ENCODE measurements at regions not wholly inside any gene's neighbourhood (a gene's known extent, or its start where the extent isn't known, plus 50 kb on each side); places are given as distances from the start of the nearest gene placed in this dataset.

- TF ChIP-seq KLF16 (tag by site-specific recombination; IDR thresholded peaks at IDR 0.05) (no peak), TCF7L2 (IDR thresholded peaks at IDR 0.05; ENCODE audit: borderline replicate concordance, low read depth, low read length) (no peak), ELK4 (IDR thresholded peaks at IDR 0.05; ENCODE audit: borderline replicate concordance, low read depth, low read length) (no peak), CTCF (tag by site-specific recombination; IDR thresholded peaks at IDR 0.05) (no peak), YY1 (tag by site-specific recombination; IDR thresholded peaks at IDR 0.05) (no peak), ZNF658 (tag by site-specific recombination; IDR thresholded peaks at IDR 0.05) (no peak), ZEB2 (tag by site-specific recombination; IDR thresholded peaks at IDR 0.05) (no peak), ZFHX2 (tag by site-specific recombination; conservative IDR thresholded peaks at IDR 0.05) (no peak), REST (tag by site-specific recombination; IDR thresholded peaks at IDR 0.05) (no peak), ZNF629 (tag by site-specific recombination; IDR thresholded peaks at IDR 0.05) (no peak)
Measured at GRCh38 chr20:6657904-6658303, 109.6 kb upstream of the BMP2 start.
